GM18907 (cell line): ENCODE measurements at regions not wholly inside any gene's neighbourhood (a gene's known extent, or its start where the extent isn't known, plus 50 kb on each side); places are given as distances from the start of the nearest gene placed in this dataset.
"Not testable (repeated sequence)": the region's sequence is repeated elsewhere in the genome, so short reads cannot be mapped to it uniquely, and the experiment has no call there.

Experiments used
- ATAC-seq: cut with Tn5 transposase; IDR thresholded peaks from one replicate; pipeline ENCODE4 v1.9.1; 2021; ENCODE audit warnings: mild to moderate bottlenecking, moderate library complexity; ENCODE audit not compliant: unreplicated experiment

GRCh38 chr15:38852188-38852587 is 287.6 kb upstream of the RASGRP1 start:
- ATAC-seq, result not testable (repeated sequence)

- ATAC-seq, result no peak
Measured at GRCh38 chr15:38853608-38854007, 289.0 kb upstream of the RASGRP1 start.

GRCh38 chr15:38854506-38854905 is 289.9 kb upstream of the RASGRP1 start:
- ATAC-seq, result no peak

GRCh38 chr15:38857814-38858213 is 293.2 kb upstream of the RASGRP1 start:
- ATAC-seq, result no peak

GRCh38 chr15:38859574-38859973 is 295.0 kb upstream of the RASGRP1 start:
- no peak for ATAC-seq

GRCh38 chr15:38860253-38860652 is 295.6 kb upstream of the RASGRP1 start:
- ATAC-seq, result no peak

GRCh38 chr15:38860674-38861073 is 296.1 kb upstream of the RASGRP1 start:
- no peak for ATAC-seq

- no peak for ATAC-seq
Measured at GRCh38 chr15:38861108-38861507, 296.5 kb upstream of the RASGRP1 start.

GRCh38 chr15:38862099-38862498 is 297.5 kb upstream of the RASGRP1 start:
- no peak for ATAC-seq

GRCh38 chr15:38863381-38863780 is 298.8 kb upstream of the RASGRP1 start:
- no peak for ATAC-seq

GRCh38 chr15:38864122-38864521 is 299.5 kb upstream of the RASGRP1 start:
- ATAC-seq, result no peak

- ATAC-seq, result no peak
Measured at GRCh38 chr15:38864827-38865581, 300.4 kb upstream of the RASGRP1 start.

- no peak for ATAC-seq
Measured at GRCh38 chr15:38867556-38867955, 302.9 kb upstream of the RASGRP1 start.

- no peak for ATAC-seq
Measured at GRCh38 chr15:38868326-38869114, 303.9 kb upstream of the RASGRP1 start.

- no peak for ATAC-seq
Measured at GRCh38 chr15:38871638-38872037, 307.0 kb upstream of the RASGRP1 start.

- no peak for ATAC-seq
Measured at GRCh38 chr15:38872732-38873131, 308.1 kb upstream of the RASGRP1 start.

GRCh38 chr15:38873158-38873557 is 308.5 kb upstream of the RASGRP1 start:
- ATAC-seq, result no peak

- ATAC-seq, result no peak
Measured at GRCh38 chr15:38874464-38874863, 309.9 kb upstream of the RASGRP1 start.

GRCh38 chr15:38876211-38876610 is 311.6 kb upstream of the RASGRP1 start:
- no peak for ATAC-seq

- ATAC-seq, result no peak
Measured at GRCh38 chr15:38876621-38877020, 312.0 kb upstream of the RASGRP1 start.

- no peak for ATAC-seq
Measured at GRCh38 chr15:38877471-38877870, 312.9 kb upstream of the RASGRP1 start.

- no peak for ATAC-seq
Measured at GRCh38 chr15:38878026-38878425, 313.4 kb upstream of the RASGRP1 start.
